OCI-LY7 (cell line): ENCODE measurements at regions not wholly inside any gene's neighbourhood (a gene's known extent, or its start where the extent isn't known, plus 50 kb on each side); places are given as distances from the start of the nearest gene placed in this dataset.

Source experiments
- CTCF ChIP-seq: fragments of 200-600 bp; sonication (generic); conservative IDR thresholded peaks from 2 replicates; pipeline ENCODE4 v1.5.1; 2014; ENCODE audit warnings: mild to moderate bottlenecking, antibody characterized with exemption, low read length, moderate library complexity, mixed read lengths
- EZH2phosphoT487 ChIP-seq: fragments of 200-600 bp; sonication (generic); IDR thresholded peaks from 2 replicates; pipeline ENCODE4 v1.6.1; 2018; ENCODE audit warnings: low read depth, borderline replicate concordance, mild to moderate bottlenecking, mixed run types, antibody characterized with exemption, low read length, moderate library complexity, mixed read lengths

GRCh38 chr15:94972314-94972713 lies 741.0 kb downstream of the MCTP2 start:
- TF ChIP-seq CTCF = no peak
- no peak for TF ChIP-seq EZH2phosphoT487
